Gastrocnemius medialis (tissue), 4 donors: ENCODE measurements at regions not wholly inside any gene's neighbourhood (a gene's known extent, or its start where the extent isn't known, plus 50 kb on each side); places are given as distances from the start of the nearest gene placed in this dataset.
"Not testable (repeated sequence)": the region's sequence is repeated elsewhere in the genome, so short reads cannot be mapped to it uniquely, and the experiment has no call there.

Source experiments
- POLR2A ChIP-seq, 2 donors: fragments of 450-650 bp; IDR thresholded peaks; one replicate each; pipeline ENCODE4 v1.6.1; 2017; ENCODE audit warnings: antibody characterized with exemption in 2 of 2, mild to moderate bottlenecking in 2 of 2, moderate library complexity in 2 of 2
- TF ChIP-seq, protein P1 (sequence below), 5 experiments: fragments of 450-650 bp in 3 of 5; fragments of 200-600 bp in 2 of 5; sonication (generic) in 2 of 5; IDR thresholded peaks in 4 of 5; conservative IDR thresholded peaks in 1 of 5; 1 replicate in 4 of 5; 2 replicates in 1 of 5; pipeline ENCODE4 v1.5.1; 2016 to 2019; ENCODE audit warnings: antibody characterized with exemption in 5 of 5, mild to moderate bottlenecking in 3 of 5, moderate library complexity in 3 of 5

DNA sequence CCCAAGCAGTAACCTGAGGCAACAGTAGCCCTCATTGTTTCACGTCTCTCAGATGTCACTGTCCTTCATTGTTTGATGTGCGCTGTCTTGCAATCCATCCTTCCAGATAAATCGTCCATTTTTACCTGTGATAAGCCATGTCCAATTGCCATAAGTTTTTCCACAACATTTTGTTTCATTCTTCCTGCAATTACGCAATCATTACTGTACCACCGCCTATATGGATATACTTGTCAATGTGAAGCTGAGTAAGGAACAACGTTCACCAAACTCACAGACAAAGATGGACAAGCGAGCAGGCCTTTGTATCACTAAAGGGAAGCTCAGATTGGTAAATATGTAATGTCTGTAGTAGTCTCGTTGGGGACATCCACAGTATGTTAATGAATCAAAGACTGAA, 452.5 kb upstream of the NDN start:
- TF ChIP-seq, protein P1, sequence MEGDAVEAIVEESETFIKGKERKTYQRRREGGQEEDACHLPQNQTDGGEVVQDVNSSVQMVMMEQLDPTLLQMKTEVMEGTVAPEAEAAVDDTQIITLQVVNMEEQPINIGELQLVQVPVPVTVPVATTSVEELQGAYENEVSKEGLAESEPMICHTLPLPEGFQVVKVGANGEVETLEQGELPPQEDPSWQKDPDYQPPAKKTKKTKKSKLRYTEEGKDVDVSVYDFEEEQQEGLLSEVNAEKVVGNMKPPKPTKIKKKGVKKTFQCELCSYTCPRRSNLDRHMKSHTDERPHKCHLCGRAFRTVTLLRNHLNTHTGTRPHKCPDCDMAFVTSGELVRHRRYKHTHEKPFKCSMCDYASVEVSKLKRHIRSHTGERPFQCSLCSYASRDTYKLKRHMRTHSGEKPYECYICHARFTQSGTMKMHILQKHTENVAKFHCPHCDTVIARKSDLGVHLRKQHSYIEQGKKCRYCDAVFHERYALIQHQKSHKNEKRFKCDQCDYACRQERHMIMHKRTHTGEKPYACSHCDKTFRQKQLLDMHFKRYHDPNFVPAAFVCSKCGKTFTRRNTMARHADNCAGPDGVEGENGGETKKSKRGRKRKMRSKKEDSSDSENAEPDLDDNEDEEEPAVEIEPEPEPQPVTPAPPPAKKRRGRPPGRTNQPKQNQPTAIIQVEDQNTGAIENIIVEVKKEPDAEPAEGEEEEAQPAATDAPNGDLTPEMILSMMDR (IDR thresholded peaks at IDR 0.05 in 4 of 5, conservative IDR thresholded peaks at IDR 0.05 in 1 of 5) = not testable (repeated sequence)
- not testable (repeated sequence) for TF ChIP-seq POLR2A (IDR thresholded peaks at IDR 0.05)
